Adrenal gland (tissue), 5 donors: ENCODE measurements at regions not wholly inside any gene's neighbourhood (a gene's known extent, or its start where the extent isn't known, plus 50 kb on each side); places are given as distances from the start of the nearest gene placed in this dataset.

ENCODE experiments used
- CTCF ChIP-seq, 6 experiments: fragments of 450-650 bp in 4 of 6; fragments of 200-600 bp in 2 of 6; sonication (generic) in 1 of 6; IDR thresholded peaks; 1 replicate in 5 of 6; 2 replicates in 1 of 6; pipeline versions ENCODE4 v1.5.1 to v1.8.0; 2016 to 2021; ENCODE audit warnings: antibody characterized with exemption in 6 of 6, mild to moderate bottlenecking in 2 of 6, moderate library complexity in 1 of 6
- POLR2A ChIP-seq, 2 donors: fragments of 450-650 bp; IDR thresholded peaks; one replicate each; pipeline ENCODE4 v1.6.1; 2017; ENCODE audit warnings: antibody characterized with exemption in 2 of 2, mild to moderate bottlenecking in 2 of 2, moderate library complexity in 1 of 2
- donor health status: DM: no; HTN: no; CAD: no.

- TF ChIP-seq CTCF (IDR thresholded peaks at IDR 0.05): no peak
- TF ChIP-seq POLR2A (IDR thresholded peaks at IDR 0.05): no peak
These were observed 86.7 kb downstream of the CNGA2 start for GRCh38 chrX:151821226-151821625.
